ENCODE measurements at regions not wholly inside any gene's neighbourhood (a gene's known extent, or its start where the extent isn't known, plus 50 kb on each side); places are given as distances from the start of the nearest gene placed in this dataset.
A peak's percentile ranks its signal among the peaks of the same experiment; 100 is the strongest.

- no peak overlapping the region for H2AFZ ChIP-seq (ENCODE audit: low read length)
- no peak overlapping the region for H3K27ac ChIP-seq (ENCODE audit: low read depth, low read length, poor library complexity, severe bottlenecking)
- no peak overlapping the region for H3K9ac ChIP-seq (ENCODE audit: low read length)
- no peak overlapping the region for H3K4me2 ChIP-seq (ENCODE audit: low read length)
- H3K36me3 ChIP-seq (ENCODE audit: insufficient read depth, low read length) = no peaks in the 10 kb centered on the region
- no peaks in the 10 kb centered on the region for H3K79me2 ChIP-seq (ENCODE audit: insufficient read depth, low read length)
- no peaks in the 10 kb centered on the region for H3K4me1 ChIP-seq (ENCODE audit: insufficient read depth, low read length, severe bottlenecking)
- no peaks in the 10 kb centered on the region for H3F3A ChIP-seq (ENCODE audit: insufficient read depth, low read length)
- no peaks in the 10 kb centered on the region for H3K9me2 ChIP-seq (ENCODE audit: low read depth, low read length)
- H4K20me1 ChIP-seq (ENCODE audit: insufficient read depth, low read length) = no peaks in the 10 kb centered on the region
- no peak for TF ChIP-seq EZH2 (IDR thresholded peaks at IDR 0.05; ENCODE audit: borderline replicate concordance, low read length)
- TF ChIP-seq CTCF (IDR thresholded peaks at IDR 0.05; ENCODE audit: low read length) = peak; percentile 20; the same call in 1 of the 2 replicates
- no peak overlapping the region for H3K4me3 ChIP-seq (ENCODE audit: low read depth, low read length, poor library complexity, severe bottlenecking)
- H3K9me3 ChIP-seq (ENCODE audit: low read length) = no peaks in the 10 kb centered on the region
- H3K27me3 ChIP-seq (ENCODE audit: insufficient read depth, low read length) = no peaks in the 10 kb centered on the region
Observed at GRCh38 chrX:112368371-112368770, 285.8 kb upstream of the TRPC5 start.

GRCh38 chrX:112367065-112367464 lies 284.5 kb upstream of the TRPC5 start:
- Histone ChIP-seq H2AFZ (ENCODE audit: low read length) (no peak overlapping the region), H3K27me3 (ENCODE audit: insufficient read depth, low read length) (no peaks in the 10 kb centered on the region), H3K27ac (ENCODE audit: low read depth, low read length, poor library complexity, severe bottlenecking) (no peak overlapping the region), H3K4me3 (ENCODE audit: low read depth, low read length, poor library complexity, severe bottlenecking) (no peak overlapping the region), H3K36me3 (ENCODE audit: insufficient read depth, low read length) (no peaks in the 10 kb centered on the region), H3K9me2 (ENCODE audit: low read depth, low read length) (no peaks in the 10 kb centered on the region), H3K4me1 (ENCODE audit: insufficient read depth, low read length, severe bottlenecking) (no peaks in the 10 kb centered on the region), H3F3A (ENCODE audit: insufficient read depth, low read length) (no peaks in the 10 kb centered on the region), H3K79me2 (ENCODE audit: insufficient read depth, low read length) (no peaks in the 10 kb centered on the region), H3K9ac (ENCODE audit: low read length) (no peak overlapping the region), H3K4me2 (ENCODE audit: low read length) (no peak overlapping the region), H3K9me3 (ENCODE audit: low read length) (no peaks in the 10 kb centered on the region), H4K20me1 (ENCODE audit: insufficient read depth, low read length) (no peaks in the 10 kb centered on the region)
- TF ChIP-seq EZH2 (IDR thresholded peaks at IDR 0.05; ENCODE audit: borderline replicate concordance, low read length) (no peak), CTCF (IDR thresholded peaks at IDR 0.05; ENCODE audit: low read length) (no peak)

DNA sequence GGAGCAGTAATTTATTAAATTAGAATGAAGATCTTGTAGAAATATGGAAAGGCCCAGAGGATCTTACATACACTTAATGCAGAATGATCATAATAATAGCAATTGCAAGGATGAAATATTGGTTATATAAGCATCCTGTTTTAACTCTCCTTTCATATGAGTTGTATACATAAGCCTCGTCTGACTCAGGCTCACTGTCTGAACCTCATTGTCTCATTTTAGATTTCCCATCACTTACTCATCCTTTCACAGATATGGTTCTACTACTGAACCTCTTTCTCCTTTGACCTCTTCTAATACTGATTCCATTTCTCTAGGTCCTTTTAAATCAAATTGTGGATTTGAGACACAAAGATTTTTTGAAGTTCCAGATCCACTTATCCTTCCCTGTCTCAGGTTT lies 277.3 kb upstream of the TRPC5 start:
- H3K27me3 ChIP-seq (ENCODE audit: insufficient read depth, low read length) = no peaks in the 10 kb centered on the region
- TF ChIP-seq CTCF (IDR thresholded peaks at IDR 0.05; ENCODE audit: low read length) = no peak
- no peak for TF ChIP-seq EZH2 (IDR thresholded peaks at IDR 0.05; ENCODE audit: borderline replicate concordance, low read length)
- no peak overlapping the region for H3K27ac ChIP-seq (ENCODE audit: low read depth, low read length, poor library complexity, severe bottlenecking)

More for the DNA sequence above, 277.3 kb upstream of the TRPC5 start:
- Histone ChIP-seq H3K79me2 (ENCODE audit: insufficient read depth, low read length) (no peaks in the 10 kb centered on the region), H2AFZ (ENCODE audit: low read length) (no peak overlapping the region), H3F3A (ENCODE audit: insufficient read depth, low read length) (no peaks in the 10 kb centered on the region), H3K9me2 (ENCODE audit: low read depth, low read length) (no peaks in the 10 kb centered on the region), H3K9me3 (ENCODE audit: low read length) (no peaks in the 10 kb centered on the region), H3K9ac (ENCODE audit: low read length) (no peak overlapping the region), H4K20me1 (ENCODE audit: insufficient read depth, low read length) (no peaks in the 10 kb centered on the region), H3K4me2 (ENCODE audit: low read length) (no peak overlapping the region), H3K36me3 (ENCODE audit: insufficient read depth, low read length) (no peaks in the 10 kb centered on the region), H3K4me3 (ENCODE audit: low read depth, low read length, poor library complexity, severe bottlenecking) (no peak overlapping the region), H3K4me1 (ENCODE audit: insufficient read depth, low read length, severe bottlenecking) (no peaks in the 10 kb centered on the region)

Data from OCI-LY1 (cell line).